ENCODE measurements at regions not wholly inside any gene's neighbourhood (a gene's known extent, or its start where the extent isn't known, plus 50 kb on each side); places are given as distances from the start of the nearest gene placed in this dataset.

DNA sequence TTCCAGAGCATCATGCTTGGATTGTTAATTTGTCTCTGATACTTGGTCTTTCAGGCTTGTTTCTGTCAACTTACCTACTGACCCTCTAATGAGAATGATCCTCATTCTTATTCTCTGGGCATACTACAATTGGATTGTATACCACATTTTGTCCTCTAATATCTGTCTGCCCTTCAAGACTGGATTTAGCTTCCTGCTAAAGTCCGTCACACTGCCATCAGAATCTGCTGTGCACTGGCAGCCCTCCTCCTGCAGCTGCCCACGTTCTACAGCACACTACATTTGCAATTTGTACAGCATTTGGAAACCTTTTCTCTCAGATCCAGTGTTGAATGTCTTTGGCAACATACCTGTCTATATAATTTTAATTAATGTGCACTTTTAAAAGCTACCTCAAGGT, 183.1 kb downstream of the ZNF330 start:
- TF ChIP-seq, protein P1, sequence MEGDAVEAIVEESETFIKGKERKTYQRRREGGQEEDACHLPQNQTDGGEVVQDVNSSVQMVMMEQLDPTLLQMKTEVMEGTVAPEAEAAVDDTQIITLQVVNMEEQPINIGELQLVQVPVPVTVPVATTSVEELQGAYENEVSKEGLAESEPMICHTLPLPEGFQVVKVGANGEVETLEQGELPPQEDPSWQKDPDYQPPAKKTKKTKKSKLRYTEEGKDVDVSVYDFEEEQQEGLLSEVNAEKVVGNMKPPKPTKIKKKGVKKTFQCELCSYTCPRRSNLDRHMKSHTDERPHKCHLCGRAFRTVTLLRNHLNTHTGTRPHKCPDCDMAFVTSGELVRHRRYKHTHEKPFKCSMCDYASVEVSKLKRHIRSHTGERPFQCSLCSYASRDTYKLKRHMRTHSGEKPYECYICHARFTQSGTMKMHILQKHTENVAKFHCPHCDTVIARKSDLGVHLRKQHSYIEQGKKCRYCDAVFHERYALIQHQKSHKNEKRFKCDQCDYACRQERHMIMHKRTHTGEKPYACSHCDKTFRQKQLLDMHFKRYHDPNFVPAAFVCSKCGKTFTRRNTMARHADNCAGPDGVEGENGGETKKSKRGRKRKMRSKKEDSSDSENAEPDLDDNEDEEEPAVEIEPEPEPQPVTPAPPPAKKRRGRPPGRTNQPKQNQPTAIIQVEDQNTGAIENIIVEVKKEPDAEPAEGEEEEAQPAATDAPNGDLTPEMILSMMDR (IDR thresholded peaks at IDR 0.05): no peak
- TF ChIP-seq EP300 (IDR thresholded peaks at IDR 0.05) (no peak), POLR2AphosphoS5 (IDR thresholded peaks at IDR 0.05) (no peak)
